Peyer's patch (tissue), 4 donors: ENCODE measurements at regions not wholly inside any gene's neighbourhood (a gene's known extent, or its start where the extent isn't known, plus 50 kb on each side); places are given as distances from the start of the nearest gene placed in this dataset.

Experiments used
- DNase-seq, 3 donors: peaks; one replicate each; pipeline ENCODE4 v3.0.0-alpha.2; 2017 to 2019
- H3K27ac ChIP-seq, 4 donors: fragments of 200-600 bp; sonication (generic); one replicate each; pipeline ENCODE4 v1.5.1; 2016 to 2019
- H3K27me3 ChIP-seq, 2 donors: fragments of 200-600 bp; sonication (generic); one replicate each; pipeline ENCODE4 v1.5.1; 2019
- H3K36me3 ChIP-seq, 3 donors: fragments of 200-600 bp; sonication (generic); one replicate each; pipeline ENCODE4 v1.5.1; 2016 to 2019
- H3K4me1 ChIP-seq, 4 donors: fragments of 200-600 bp; sonication (generic); one replicate each; pipeline ENCODE4 v1.5.1; 2016 to 2019
- H3K4me3 ChIP-seq, 4 donors: fragments of 200-600 bp; sonication (generic); 1 replicate in 3 of 4; 2 replicates in 1 of 4; pipeline ENCODE4 v1.5.1; 2016 to 2019; ENCODE audit warnings: mild to moderate bottlenecking in 1 of 4
- H3K9me3 ChIP-seq, 4 donors: fragments of 200-600 bp; sonication (generic); one replicate each; pipeline ENCODE4 v1.5.1; 2016 to 2019; ENCODE audit warnings: mild to moderate bottlenecking in 1 of 4
- POLR2A ChIP-seq, 2 donors: fragments of 450-650 bp; IDR thresholded peaks; one replicate each; pipeline ENCODE4 v1.5.1; 2017; ENCODE audit warnings: antibody characterized with exemption in 2 of 2, mild to moderate bottlenecking in 2 of 2, moderate library complexity in 2 of 2
- TF ChIP-seq, protein P1 (sequence below), 6 experiments: fragments of 450-650 bp in 4 of 6; fragments of 200-600 bp in 2 of 6; sonication (generic) in 1 of 6; IDR thresholded peaks; one replicate each; pipeline ENCODE4 v1.5.1; 2017 to 2019; ENCODE audit warnings: antibody characterized with exemption in 6 of 6, mild to moderate bottlenecking in 3 of 6, moderate library complexity in 1 of 6

GRCh38 chr6:104603108-104603745 is 256.5 kb downstream of the HACE1 start:
- no peak overlapping the region for H3K4me3 ChIP-seq
- no peak for DNase-seq
- no peak for TF ChIP-seq POLR2A (IDR thresholded peaks at IDR 0.05)
- TF ChIP-seq, protein P1, sequence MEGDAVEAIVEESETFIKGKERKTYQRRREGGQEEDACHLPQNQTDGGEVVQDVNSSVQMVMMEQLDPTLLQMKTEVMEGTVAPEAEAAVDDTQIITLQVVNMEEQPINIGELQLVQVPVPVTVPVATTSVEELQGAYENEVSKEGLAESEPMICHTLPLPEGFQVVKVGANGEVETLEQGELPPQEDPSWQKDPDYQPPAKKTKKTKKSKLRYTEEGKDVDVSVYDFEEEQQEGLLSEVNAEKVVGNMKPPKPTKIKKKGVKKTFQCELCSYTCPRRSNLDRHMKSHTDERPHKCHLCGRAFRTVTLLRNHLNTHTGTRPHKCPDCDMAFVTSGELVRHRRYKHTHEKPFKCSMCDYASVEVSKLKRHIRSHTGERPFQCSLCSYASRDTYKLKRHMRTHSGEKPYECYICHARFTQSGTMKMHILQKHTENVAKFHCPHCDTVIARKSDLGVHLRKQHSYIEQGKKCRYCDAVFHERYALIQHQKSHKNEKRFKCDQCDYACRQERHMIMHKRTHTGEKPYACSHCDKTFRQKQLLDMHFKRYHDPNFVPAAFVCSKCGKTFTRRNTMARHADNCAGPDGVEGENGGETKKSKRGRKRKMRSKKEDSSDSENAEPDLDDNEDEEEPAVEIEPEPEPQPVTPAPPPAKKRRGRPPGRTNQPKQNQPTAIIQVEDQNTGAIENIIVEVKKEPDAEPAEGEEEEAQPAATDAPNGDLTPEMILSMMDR (IDR thresholded peaks at IDR 0.05): no peak
- no peaks in the 10 kb centered on the region for H3K36me3 ChIP-seq
- no peaks in the 10 kb centered on the region for H3K9me3 ChIP-seq
- no peaks in the 10 kb centered on the region for H3K27me3 ChIP-seq
- no peak overlapping the region for H3K27ac ChIP-seq
- H3K4me1 ChIP-seq: no peaks in the 10 kb centered on the region

DNA sequence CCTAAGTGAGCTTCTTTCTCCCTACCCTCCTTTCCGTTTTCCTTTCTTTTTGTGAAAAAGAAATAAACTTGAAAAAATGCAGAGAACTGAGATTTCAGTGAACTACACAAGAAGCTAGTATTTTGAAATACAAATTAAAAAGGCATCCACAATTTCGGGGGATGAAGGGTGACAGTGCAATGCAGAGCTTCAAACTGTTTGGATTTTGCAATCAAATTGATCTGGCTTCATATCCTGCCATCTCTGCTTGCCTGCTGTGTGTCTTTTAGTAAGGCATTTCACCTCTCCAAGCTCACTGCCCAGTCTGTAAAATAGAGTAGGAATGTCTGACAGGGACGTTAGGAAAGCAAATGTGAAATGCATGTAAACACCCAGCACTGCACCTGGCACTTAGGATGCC is 258.0 kb downstream of the HACE1 start:
- no peaks in the 10 kb centered on the region for H3K9me3 ChIP-seq
- H3K4me3 ChIP-seq: no peak overlapping the region
- TF ChIP-seq, protein P1 (IDR thresholded peaks at IDR 0.05): no peak
- TF ChIP-seq POLR2A (IDR thresholded peaks at IDR 0.05): no peak
- H3K36me3 ChIP-seq: no peaks in the 10 kb centered on the region
- H3K27me3 ChIP-seq: no peaks in the 10 kb centered on the region
- H3K4me1 ChIP-seq: no peaks in the 10 kb centered on the region
- DNase-seq: no peak
- H3K27ac ChIP-seq: no peak overlapping the region

GRCh38 chr6:104601131-104601651 is 258.5 kb downstream of the HACE1 start:
- no peak overlapping the region for H3K4me3 ChIP-seq
- TF ChIP-seq POLR2A (IDR thresholded peaks at IDR 0.05): no peak
- TF ChIP-seq, protein P1 (IDR thresholded peaks at IDR 0.05): no peak
- H3K36me3 ChIP-seq: no peaks in the 10 kb centered on the region
- H3K9me3 ChIP-seq: no peaks in the 10 kb centered on the region
- no peaks in the 10 kb centered on the region for H3K4me1 ChIP-seq
- DNase-seq: no peak
- H3K27ac ChIP-seq: no peak overlapping the region
- no peaks in the 10 kb centered on the region for H3K27me3 ChIP-seq

GRCh38 chr6:104600639-104600931 is 259.1 kb downstream of the HACE1 start:
- no peak for DNase-seq
- Histone ChIP-seq H3K9me3 (no peaks in the 10 kb centered on the region), H3K36me3 (no peaks in the 10 kb centered on the region), H3K27ac (no peak overlapping the region), H3K4me1 (no peaks in the 10 kb centered on the region), H3K4me3 (no peak overlapping the region), H3K27me3 (no peaks in the 10 kb centered on the region)
- no peak for TF ChIP-seq POLR2A (IDR thresholded peaks at IDR 0.05)
- TF ChIP-seq, protein P1 (IDR thresholded peaks at IDR 0.05): no peak

DNA sequence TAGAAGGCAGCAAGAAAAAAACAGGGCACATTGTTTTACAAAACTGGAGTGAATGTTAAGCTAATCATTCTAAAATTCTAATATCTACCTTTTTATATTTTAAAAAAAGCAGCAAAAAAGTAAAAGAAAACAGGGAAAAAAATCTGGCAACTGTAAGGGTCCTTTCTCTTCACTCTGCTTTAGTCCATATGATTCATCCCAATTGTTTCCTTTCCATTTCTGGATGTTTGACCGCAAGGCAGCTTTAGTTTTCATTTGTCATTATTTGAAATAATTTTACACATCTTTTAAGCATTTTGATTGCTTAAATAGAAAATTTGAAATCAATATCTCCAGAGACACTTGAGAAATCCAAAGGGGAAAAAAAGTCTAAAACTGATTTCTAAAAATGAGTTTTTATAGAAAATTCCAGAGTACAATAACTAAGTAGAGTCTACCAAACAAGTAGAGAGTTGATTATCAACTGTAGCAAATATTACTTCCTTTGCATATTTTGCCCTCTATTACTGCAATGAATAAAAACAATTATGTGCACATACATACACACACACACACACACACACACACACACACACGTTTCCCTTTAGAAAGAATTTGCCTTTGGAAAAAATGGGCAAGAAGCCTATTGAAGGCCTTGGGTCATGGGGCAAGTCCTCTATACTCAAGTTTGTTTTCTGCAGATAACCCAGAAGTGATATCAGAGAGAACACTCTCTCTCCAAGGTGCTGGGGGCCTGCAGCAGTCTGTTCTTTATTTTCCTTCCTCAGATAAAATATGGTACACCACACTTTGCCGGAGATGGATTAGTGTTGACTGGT is 259.7 kb downstream of the HACE1 start:
- Histone ChIP-seq H3K4me1 (no peaks in the 10 kb centered on the region), H3K36me3 (no peaks in the 10 kb centered on the region), H3K9me3 (no peaks in the 10 kb centered on the region), H3K27ac (no peak overlapping the region), H3K27me3 (no peaks in the 10 kb centered on the region), H3K4me3 (no peak overlapping the region)
- no peak for DNase-seq
- TF ChIP-seq, protein P1 (IDR thresholded peaks at IDR 0.05): no peak
- TF ChIP-seq POLR2A (IDR thresholded peaks at IDR 0.05): no peak
